HFFc6 (cell line): ENCODE measurements at regions not wholly inside any gene's neighbourhood (a gene's known extent, or its start where the extent isn't known, plus 50 kb on each side); places are given as distances from the start of the nearest gene placed in this dataset.
A peak's percentile ranks its signal among the peaks of the same experiment; 100 is the strongest.

Experiments
- DNase-seq: peaks from one replicate; pipeline ENCODE4 v3.0.0-alpha.2; 2018
- H3K27ac Mint-ChIP-seq: 2 replicates; pipeline ENCODE4 v1.8.0; 2020; ENCODE audit warnings: mild to moderate bottlenecking, mixed read lengths
- H3K27me3 Mint-ChIP-seq: 2 replicates; pipeline ENCODE4 v1.8.0; 2021; ENCODE audit warnings: mild to moderate bottlenecking, moderate library complexity, mixed read lengths; ENCODE audit not compliant: insufficient read depth
- H3K36me3 Mint-ChIP-seq: 2 replicates; pipeline ENCODE4 v1.8.0; 2021; ENCODE audit warnings: low read depth, mixed read lengths
- H3K4me1 Mint-ChIP-seq: 2 replicates; pipeline ENCODE4 v1.8.0; 2020; ENCODE audit warnings: low read depth, mixed read lengths
- H3K4me3 Mint-ChIP-seq: 2 replicates; pipeline ENCODE4 v1.8.0; 2020; ENCODE audit warnings: mild to moderate bottlenecking, moderate library complexity, mixed read lengths
- H3K9me3 Mint-ChIP-seq: 2 replicates; pipeline ENCODE4 v1.8.0; 2020; ENCODE audit warnings: mild to moderate bottlenecking, mixed read lengths
- TF ChIP-seq, protein P1 (sequence below): fragments of 200-600 bp; sonication (generic); IDR thresholded peaks from 2 replicates; pipeline ENCODE4 v1.5.0; 2021; ENCODE audit warnings: antibody characterized with exemption, mild to moderate bottlenecking

DNA sequence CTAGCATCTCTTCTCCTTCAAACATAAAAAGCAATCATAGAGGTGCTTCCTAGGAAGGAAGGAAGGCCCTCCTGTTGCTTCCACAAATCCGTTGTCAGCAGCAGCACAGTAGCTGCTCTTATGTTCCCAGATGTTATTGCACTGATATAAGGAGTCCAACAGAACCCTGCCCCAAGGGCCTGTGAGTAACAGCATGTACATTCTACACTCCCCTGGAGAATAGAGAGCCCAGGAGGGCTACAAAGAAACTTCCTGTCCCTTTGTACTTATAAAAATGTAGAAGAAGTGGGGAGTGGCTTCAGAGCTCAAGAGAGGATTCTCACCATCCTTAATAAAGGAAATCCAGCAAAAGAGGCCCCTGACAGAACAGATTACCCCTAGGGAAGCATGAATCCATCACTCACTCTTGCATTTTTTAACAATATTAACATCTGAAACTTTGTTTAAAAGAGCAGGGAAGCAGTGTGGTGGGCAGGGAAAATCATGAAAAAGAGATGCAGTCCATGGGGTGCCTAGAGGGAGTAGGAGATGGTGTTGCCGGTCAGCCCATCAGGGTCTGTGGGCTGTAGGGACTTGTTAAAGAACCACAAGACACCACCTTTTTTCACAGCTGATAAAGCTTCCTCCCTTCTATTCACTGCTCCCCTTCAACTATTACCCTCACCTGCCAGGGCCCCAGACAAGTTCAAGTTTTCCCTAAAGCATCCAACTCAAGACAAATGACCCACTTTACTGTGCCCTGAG is 104.5 kb upstream of the ADGRF1 start:
- TF ChIP-seq, protein P1, sequence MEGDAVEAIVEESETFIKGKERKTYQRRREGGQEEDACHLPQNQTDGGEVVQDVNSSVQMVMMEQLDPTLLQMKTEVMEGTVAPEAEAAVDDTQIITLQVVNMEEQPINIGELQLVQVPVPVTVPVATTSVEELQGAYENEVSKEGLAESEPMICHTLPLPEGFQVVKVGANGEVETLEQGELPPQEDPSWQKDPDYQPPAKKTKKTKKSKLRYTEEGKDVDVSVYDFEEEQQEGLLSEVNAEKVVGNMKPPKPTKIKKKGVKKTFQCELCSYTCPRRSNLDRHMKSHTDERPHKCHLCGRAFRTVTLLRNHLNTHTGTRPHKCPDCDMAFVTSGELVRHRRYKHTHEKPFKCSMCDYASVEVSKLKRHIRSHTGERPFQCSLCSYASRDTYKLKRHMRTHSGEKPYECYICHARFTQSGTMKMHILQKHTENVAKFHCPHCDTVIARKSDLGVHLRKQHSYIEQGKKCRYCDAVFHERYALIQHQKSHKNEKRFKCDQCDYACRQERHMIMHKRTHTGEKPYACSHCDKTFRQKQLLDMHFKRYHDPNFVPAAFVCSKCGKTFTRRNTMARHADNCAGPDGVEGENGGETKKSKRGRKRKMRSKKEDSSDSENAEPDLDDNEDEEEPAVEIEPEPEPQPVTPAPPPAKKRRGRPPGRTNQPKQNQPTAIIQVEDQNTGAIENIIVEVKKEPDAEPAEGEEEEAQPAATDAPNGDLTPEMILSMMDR: no peak
- Mint-ChIP-seq H3K27ac (peak overlapping the region; percentile 36; the same call in 1 of the 2 replicates), H3K27me3 (no peaks in the 10 kb centered on the region; the same call in 1 of the 2 replicates), H3K36me3 (no peaks in the 10 kb centered on the region), H3K9me3 (no peaks in the 10 kb centered on the region), H3K4me3 (no peak overlapping the region), H3K4me1 (peaks cover 40% of the 10 kb centered on the region; the same call in 1 of the 2 replicates)
- DNase-seq: peak; percentile 60

- DNase-seq: no peak
- TF ChIP-seq, protein P1: no peak
- Mint-ChIP-seq H3K9me3 (no peaks in the 10 kb centered on the region), H3K4me1 (peaks cover 34% of the 10 kb centered on the region; the same call in 1 of the 2 replicates), H3K27me3 (no peaks in the 10 kb centered on the region; the same call in 1 of the 2 replicates), H3K27ac (no peak overlapping the region), H3K4me3 (no peak overlapping the region), H3K36me3 (no peaks in the 10 kb centered on the region)
Observed at GRCh38 chr6:47145212-47145611, 103.1 kb upstream of the ADGRF1 start.

GRCh38 chr6:47144306-47144705 is 102.2 kb upstream of the ADGRF1 start:
- H3K9me3 Mint-ChIP-seq: no peaks in the 10 kb centered on the region
- no peaks in the 10 kb centered on the region; the same call in 1 of the 2 replicates for H3K27me3 Mint-ChIP-seq
- no peak overlapping the region for H3K4me3 Mint-ChIP-seq
- no peak for DNase-seq
- TF ChIP-seq, protein P1: no peak
- H3K4me1 Mint-ChIP-seq: peaks cover 34% of the 10 kb centered on the region; the same call in 1 of the 2 replicates
- H3K27ac Mint-ChIP-seq: no peak overlapping the region
- H3K36me3 Mint-ChIP-seq: no peaks in the 10 kb centered on the region

DNA sequence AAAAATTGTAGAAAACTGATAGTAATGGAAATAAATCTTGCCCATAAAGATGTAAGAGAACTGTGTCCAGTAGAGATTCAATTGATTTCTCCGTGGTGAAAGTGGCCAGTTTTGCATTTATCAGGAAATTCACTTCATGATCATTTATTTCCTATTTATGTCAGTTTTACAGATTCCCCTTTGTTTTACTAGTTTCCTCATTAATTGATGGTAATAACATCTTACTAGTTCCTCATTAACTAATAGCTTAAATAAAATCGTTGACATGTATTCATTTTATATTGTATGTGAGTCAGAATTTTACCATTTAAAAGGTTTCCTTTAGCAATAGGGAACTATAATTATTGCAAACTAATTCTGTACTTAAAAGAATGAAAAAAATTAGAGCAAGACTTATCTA is 99.8 kb upstream of the ADGRF1 start:
- H3K27me3 Mint-ChIP-seq: no peaks in the 10 kb centered on the region; the same call in 1 of the 2 replicates
- no peak for DNase-seq
- H3K9me3 Mint-ChIP-seq: no peaks in the 10 kb centered on the region
- H3K4me3 Mint-ChIP-seq: no peak overlapping the region
- H3K4me1 Mint-ChIP-seq: peaks cover 32% of the 10 kb centered on the region; the same call in 1 of the 2 replicates
- H3K27ac Mint-ChIP-seq: no peak overlapping the region
- H3K36me3 Mint-ChIP-seq: no peaks in the 10 kb centered on the region
- TF ChIP-seq, protein P1: no peak

DNA sequence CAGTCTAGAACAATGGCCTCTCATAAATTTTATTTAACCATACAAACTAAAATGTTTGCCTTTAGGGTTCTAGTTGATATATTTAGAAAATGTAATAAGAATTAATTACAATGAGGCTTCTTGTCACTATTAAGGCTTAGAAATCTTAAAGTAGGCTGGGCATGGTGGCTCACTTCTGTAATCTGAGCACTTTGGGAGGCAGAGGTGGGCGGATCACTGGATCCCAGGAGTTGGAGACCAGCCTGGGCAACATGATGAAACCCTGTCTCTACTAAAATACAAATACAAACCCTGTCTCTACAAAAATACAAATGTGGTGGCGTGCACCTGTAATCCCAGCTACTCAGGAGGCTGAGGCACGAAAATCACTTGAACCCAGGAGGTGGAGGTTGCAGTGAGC is 99.0 kb upstream of the ADGRF1 start:
- H3K4me3 Mint-ChIP-seq: no peak overlapping the region
- TF ChIP-seq, protein P1: no peak
- H3K27me3 Mint-ChIP-seq: no peaks in the 10 kb centered on the region; the same call in 1 of the 2 replicates
- no peak for DNase-seq
- no peaks in the 10 kb centered on the region for H3K36me3 Mint-ChIP-seq
- H3K27ac Mint-ChIP-seq: no peak overlapping the region
- peaks cover 31% of the 10 kb centered on the region for H3K4me1 Mint-ChIP-seq
- H3K9me3 Mint-ChIP-seq: no peaks in the 10 kb centered on the region
